ENCODE measurements at regions not wholly inside any gene's neighbourhood (a gene's known extent, or its start where the extent isn't known, plus 50 kb on each side); places are given as distances from the start of the nearest gene placed in this dataset.
A peak's percentile ranks its signal among the peaks of the same experiment; 100 is the strongest.
"Not testable (repeated sequence)": the region's sequence is repeated elsewhere in the genome, so short reads cannot be mapped to it uniquely, and the experiment has no call there.

- DNase-seq (ENCODE audit: low read depth in 2 of 2) = no peak
Measured at GRCh38 chr4:38416450-38417014, 247.5 kb upstream of the KLF3 start.

- not testable (repeated sequence) for DNase-seq (ENCODE audit: low read depth in 2 of 2)
Measured at GRCh38 chr4:38420254-38420653, 243.7 kb upstream of the KLF3 start.

- DNase-seq (ENCODE audit: low read depth in 2 of 2) = no peak
Measured at GRCh38 chr4:38422850-38423249, 241.1 kb upstream of the KLF3 start.

GRCh38 chr4:38424151-38424871 lies 239.7 kb upstream of the KLF3 start:
- no peak for DNase-seq (ENCODE audit: low read depth in 2 of 2)

- DNase-seq (ENCODE audit: low read depth in 2 of 2) = no peak
Measured at GRCh38 chr4:38426532-38426931, 237.5 kb upstream of the KLF3 start.

- DNase-seq (ENCODE audit: low read depth in 2 of 2) = no peak
Measured at GRCh38 chr4:38430841-38431240, 233.2 kb upstream of the KLF3 start.

GRCh38 chr4:38442073-38442788 lies 221.8 kb upstream of the KLF3 start:
- no peak for DNase-seq (ENCODE audit: low read depth in 2 of 2)

- DNase-seq (ENCODE audit: low read depth in 2 of 2) = no peak
Measured at GRCh38 chr4:38449506-38450174, 214.4 kb upstream of the KLF3 start.

GRCh38 chr4:38452009-38452408 lies 212.0 kb upstream of the KLF3 start:
- no peak for DNase-seq (ENCODE audit: low read depth in 2 of 2)

- no peak for DNase-seq (ENCODE audit: low read depth in 2 of 2)
Measured at GRCh38 chr4:38452542-38452941, 211.5 kb upstream of the KLF3 start.

- no peak for DNase-seq (ENCODE audit: low read depth in 2 of 2)
Measured at GRCh38 chr4:38453253-38453881, 210.6 kb upstream of the KLF3 start.

- no peak for DNase-seq (ENCODE audit: low read depth in 2 of 2)
Measured at GRCh38 chr4:38454284-38454683, 209.7 kb upstream of the KLF3 start.

- peak in 1 of 2 donors; percentile 4 for DNase-seq (ENCODE audit: low read depth in 2 of 2)
Measured at GRCh38 chr4:38455092-38455862, 208.7 kb upstream of the KLF3 start.

- no peak for DNase-seq (ENCODE audit: low read depth in 2 of 2)
Measured at GRCh38 chr4:38456096-38456495, 207.9 kb upstream of the KLF3 start.

- no peak for DNase-seq (ENCODE audit: low read depth in 2 of 2)
Measured at GRCh38 chr4:38461342-38461741, 202.7 kb upstream of the KLF3 start.

- DNase-seq (ENCODE audit: low read depth in 2 of 2) = no peak
Measured at GRCh38 chr4:38462367-38463055, 201.5 kb upstream of the KLF3 start.

- no peak for DNase-seq (ENCODE audit: low read depth in 2 of 2)
Measured at GRCh38 chr4:38463268-38463958, 200.6 kb upstream of the KLF3 start.

- no peak for DNase-seq (ENCODE audit: low read depth in 2 of 2)
Measured at GRCh38 chr4:38464328-38464727, 199.7 kb upstream of the KLF3 start.

- no peak for DNase-seq (ENCODE audit: low read depth in 2 of 2)
Measured at GRCh38 chr4:38466401-38466800, 197.6 kb upstream of the KLF3 start.

- no peak for DNase-seq (ENCODE audit: low read depth in 2 of 2)
Measured at GRCh38 chr4:38467296-38467695, 196.7 kb upstream of the KLF3 start.

Data from stimulated activated CD4-positive, alpha-beta T cell treated with anti-CD3 and anti-CD28 coated beads, Interleukin-4, amount 100 ng/mL, for 48 hours (primary cell).